ENCODE measurements at regions not wholly inside any gene's neighbourhood (a gene's known extent, or its start where the extent isn't known, plus 50 kb on each side); places are given as distances from the start of the nearest gene placed in this dataset.

DNA sequence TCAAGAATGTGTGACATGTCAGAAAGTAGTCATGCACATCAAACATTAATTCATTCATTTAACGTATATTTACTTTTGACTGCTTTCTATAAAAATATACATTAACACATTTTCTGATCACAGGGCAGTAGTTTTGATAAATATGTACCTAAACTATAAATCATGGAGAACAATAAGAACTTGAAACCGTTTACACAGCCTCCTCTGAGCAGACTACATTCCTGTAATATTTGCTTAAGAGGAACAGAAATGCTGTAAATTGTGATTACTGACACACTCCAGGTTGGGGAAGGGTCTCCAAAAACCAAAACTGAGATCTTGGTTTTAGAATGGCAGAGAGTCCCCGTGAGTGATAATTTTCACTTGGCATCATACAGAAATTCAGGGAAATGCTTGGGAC is 120.7 kb upstream of the PPARGC1A start:
- H2BK5ac ChIP-seq (ENCODE audit: low read depth, low read length): no peak overlapping the region
- DNase-seq (ENCODE audit: low read depth in 1 of 2, low spot score in 2 of 2): no peak
- H3K27ac ChIP-seq (ENCODE audit: low read depth, low read length): no peak overlapping the region
- H3K9ac ChIP-seq (replicated peaks in 1 of 4; ENCODE audit: extremely low read depth in 1 of 4, low read depth in 3 of 4, low read length in 3 of 4): no peak overlapping the region
- H3K4me1 ChIP-seq (replicated peaks in 1 of 4; ENCODE audit: control insufficient read depth in 3 of 4, insufficient read depth in 4 of 4, low read length in 3 of 4): peaks cover 0 to 11% (median 6%) of the 10 kb centered on the region in 4 experiments; a peak in 3 of 7 replicates
- CTCF ChIA-PET (ENCODE audit: partially characterized antibody): interaction anchor here (0.8 kb wide), 1 partner anchor 22 kb away, joined by 3 read pairs; no protein-coding TSS in a partner anchor
- POLR2A ChIA-PET (ENCODE audit: partially characterized antibody): no interaction called here
- no peak overlapping the region for H3K56ac ChIP-seq (replicated peaks; ENCODE audit: insufficient read length, low read depth, low read length)
- no peak overlapping the region for H2AK5ac ChIP-seq (ENCODE audit: low read depth, low read length)
- H3K4ac ChIP-seq (replicated peaks; ENCODE audit: insufficient read length, low read depth, low read length): no peak overlapping the region
- H2BK120ac ChIP-seq (replicated peaks; ENCODE audit: low read depth, low read length): no peak overlapping the region
- no peaks in the 10 kb centered on the region for H3K79me1 ChIP-seq (ENCODE audit: low read depth, low read length)
- no peak overlapping the region for H4K8ac ChIP-seq (ENCODE audit: extremely low read depth, insufficient read depth, low read length)
- WGBS, 2 experiments (ENCODE audit: extremely low coverage in 1 of 2, insufficient coverage in 1 of 2, insufficient read length in 1 of 2, insufficient replicate concordance in 2 of 2, low coverage in 1 of 2, low lambda C conversion rate in 2 of 2, missing lambda C conversion rate in 1 of 2): 85% methylated on average over 3 of the region's 3 CpGs; no CpG with 5 or more reads in 1 of the 2 experiments
- H2BK12ac ChIP-seq (ENCODE audit: low read depth, low read length): no peak overlapping the region
- no peaks in the 10 kb centered on the region for H3K79me2 ChIP-seq (ENCODE audit: control insufficient read depth in 1 of 2, insufficient read depth in 2 of 2, low read length in 2 of 2)
- no peaks in the 10 kb centered on the region; a peak in 2 of 7 replicates for H3K27me3 ChIP-seq (replicated peaks in 1 of 4; ENCODE audit: control insufficient read depth in 3 of 4, extremely low read depth in 1 of 4, insufficient read depth in 3 of 4, low read length in 3 of 4)
- no peak overlapping the region for H4K91ac ChIP-seq (replicated peaks; ENCODE audit: insufficient read length, low read length)
- no peak overlapping the region for H3K14ac ChIP-seq (ENCODE audit: insufficient read length)
- H2BK15ac ChIP-seq (ENCODE audit: low read length): no peak overlapping the region
- no peak overlapping the region for H3K23ac ChIP-seq (ENCODE audit: insufficient read length)
- H2BK20ac ChIP-seq (ENCODE audit: low read length): no peak overlapping the region
- no peak overlapping the region for H2AFZ ChIP-seq (ENCODE audit: low read length)
- H3K4me3 ChIP-seq (ENCODE audit: extremely low read depth in 1 of 4, insufficient read depth in 2 of 4, low read depth in 3 of 4, low read length in 4 of 4): no peak overlapping the region
- no peak overlapping the region for H3K18ac ChIP-seq (ENCODE audit: extremely low read depth, low read length)
- no peak overlapping the region for H4K5ac ChIP-seq (ENCODE audit: insufficient read length, low read depth, low read length)
- TF ChIP-seq KDM5A (IDR thresholded peaks at IDR 0.05; ENCODE audit: low read length): no peak
- TF ChIP-seq E2F6 (IDR thresholded peaks at IDR 0.05): no peak
- TF ChIP-seq SP2 (IDR thresholded peaks at IDR 0.05; ENCODE audit: low read length): no peak
- TF ChIP-seq RXRA (IDR thresholded peaks at IDR 0.05; ENCODE audit: insufficient read depth, low read depth, low read length): no peak
- TF ChIP-seq JUN (IDR thresholded peaks at IDR 0.05; ENCODE audit: low read depth, low read length): no peak
- no peak for TF ChIP-seq CHD1 (IDR thresholded peaks at IDR 0.05; ENCODE audit: low read depth, low read length)
- TF ChIP-seq, protein P1, sequence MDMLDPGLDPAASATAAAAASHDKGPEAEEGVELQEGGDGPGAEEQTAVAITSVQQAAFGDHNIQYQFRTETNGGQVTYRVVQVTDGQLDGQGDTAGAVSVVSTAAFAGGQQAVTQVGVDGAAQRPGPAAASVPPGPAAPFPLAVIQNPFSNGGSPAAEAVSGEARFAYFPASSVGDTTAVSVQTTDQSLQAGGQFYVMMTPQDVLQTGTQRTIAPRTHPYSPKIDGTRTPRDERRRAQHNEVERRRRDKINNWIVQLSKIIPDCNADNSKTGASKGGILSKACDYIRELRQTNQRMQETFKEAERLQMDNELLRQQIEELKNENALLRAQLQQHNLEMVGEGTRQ (IDR thresholded peaks at IDR 0.05; ENCODE audit: low read length): no peak
- no peak for TF ChIP-seq MAX (IDR thresholded peaks at IDR 0.05)
- no peak for TF ChIP-seq SIRT6 (IDR thresholded peaks at IDR 0.05; ENCODE audit: low read length)
- TF ChIP-seq SUZ12 (IDR thresholded peaks at IDR 0.05; ENCODE audit: low read length): no peak
- H3K36me3 ChIP-seq (ENCODE audit: control insufficient read depth in 2 of 4, insufficient read depth in 4 of 4, low read length in 3 of 4): no peaks in the 10 kb centered on the region
- H4K20me1 ChIP-seq (replicated peaks in 1 of 2; ENCODE audit: control insufficient read depth in 1 of 2, insufficient read depth in 2 of 2, low read length in 2 of 2): no peaks in the 10 kb centered on the region
- H3K4me2 ChIP-seq (ENCODE audit: insufficient read depth in 1 of 2, low read depth in 2 of 2, low read length in 2 of 2): peak overlapping the region in 1 of 2 experiments; percentile 71; a peak in 2 of 4 replicates
- no peak for FAIRE-seq
- no peaks in the 10 kb centered on the region for H3K23me2 ChIP-seq (ENCODE audit: low read depth, low read length)
- no peaks in the 10 kb centered on the region for H3K9me3 ChIP-seq (ENCODE audit: insufficient read depth in 2 of 2, low read depth in 1 of 2, low read length in 1 of 2)
